ENCODE measurements at regions not wholly inside any gene's neighbourhood (a gene's known extent, or its start where the extent isn't known, plus 50 kb on each side); places are given as distances from the start of the nearest gene placed in this dataset.

- Mint-ChIP-seq H3K36me3 (ENCODE audit: insufficient read depth in 1 of 3, low read depth in 3 of 3) (no peaks in the 10 kb centered on the region), H3K27me3 (ENCODE audit: low read depth) (no peaks in the 10 kb centered on the region), H3K4me3 (no peak overlapping the region), H3K4me1 (peaks cover 0 to 11% of the 10 kb centered on the region in 2 experiments; a peak in 2 of 4 replicates), H3K27ac (no peak overlapping the region), H3K9me3 (peaks cover 0 to 3% of the 10 kb centered on the region in 2 experiments; a peak in 2 of 5 replicates)
- Histone ChIP-seq H3K14ac (ENCODE audit: insufficient read depth, low read length) (no peak overlapping the region), H3K9ac (ENCODE audit: extremely low read depth, insufficient read length, low read length) (no peak overlapping the region), H2BK5ac (ENCODE audit: insufficient read length, low read length) (no peak overlapping the region), H4K5ac (ENCODE audit: insufficient read length, low read depth, low read length) (no peak overlapping the region), H3K27ac (ENCODE audit: insufficient read length, low read depth, low read length) (no peak overlapping the region), H2BK20ac (ENCODE audit: low read depth, low read length, poor library complexity, severe bottlenecking) (no peak overlapping the region), H3T11ph (ENCODE audit: low read length) (no peak overlapping the region), H4K8ac (replicated peaks; ENCODE audit: insufficient read length, low read depth, low read length) (no peak overlapping the region), H3K23ac (ENCODE audit: insufficient read length, low read depth, low read length) (no peak overlapping the region), H3K4me2 (ENCODE audit: insufficient read depth, insufficient read length, low read length) (no peak overlapping the region), H4K20me1 (ENCODE audit: control insufficient read depth, insufficient read depth, insufficient read length) (no peaks in the 10 kb centered on the region), H2BK120ac (ENCODE audit: low read depth, low read length, poor library complexity, severe bottlenecking) (no peak overlapping the region), H2BK15ac (ENCODE audit: low read depth, low read length) (no peak overlapping the region), H3K56ac (ENCODE audit: insufficient read length, low read depth, low read length) (no peak overlapping the region), H2AFZ (ENCODE audit: low read length) (no peak overlapping the region), H4K91ac (ENCODE audit: insufficient read length, low read depth, low read length) (no peak overlapping the region), H3K27me3 (ENCODE audit: insufficient read depth, low read length) (no peaks in the 10 kb centered on the region), H3K79me1 (ENCODE audit: insufficient read depth, low read depth, low read length, poor library complexity, severe bottlenecking) (no peaks in the 10 kb centered on the region), H3K9me3 (ENCODE audit: control insufficient read depth, low read depth, low read length) (no peaks in the 10 kb centered on the region), H3K4me1 (ENCODE audit: insufficient read depth, low read length) (no peaks in the 10 kb centered on the region), H2BK12ac (ENCODE audit: insufficient read length, low read depth, low read length) (no peak overlapping the region), H3K18ac (ENCODE audit: insufficient read length, low read depth, low read length) (no peak overlapping the region), H2AK5ac (ENCODE audit: insufficient read length, low read length) (no peak overlapping the region), H3K79me2 (ENCODE audit: insufficient read depth, low read length) (no peaks in the 10 kb centered on the region), H3K23me2 (ENCODE audit: insufficient read length, low read depth, low read length, poor library complexity, severe bottlenecking) (no peaks in the 10 kb centered on the region), H3K4ac (ENCODE audit: low read depth, low read length) (no peak overlapping the region)
- no peak for DNase-seq
- WGBS (ENCODE audit: extremely low coverage, insufficient read length, low lambda C conversion rate): 100% methylated on average over 3 of the region's 5 CpGs
- no peak for TF ChIP-seq CTCF (conservative IDR thresholded peaks at IDR 0.05)
Observed at GRCh38 chr2:145543856-145544255, 1023.9 kb upstream of the ZEB2 start.
